Colon (tissue), 2 donors: ENCODE measurements at regions not wholly inside any gene's neighbourhood (a gene's known extent, or its start where the extent isn't known, plus 50 kb on each side); places are given as distances from the start of the nearest gene placed in this dataset.
"Not testable (repeated sequence)": the region's sequence is repeated elsewhere in the genome, so short reads cannot be mapped to it uniquely, and the experiment has no call there.

ENCODE experiments used
- FAIRE-seq: peaks from 2 replicates; lab custom pipeline; 2012; peaks lifted over from hg19 to GRCh38; lab: Jason Lieb, UNC
- donor health status: control.
- donor health status: control.

GRCh38 chrX:93264261-93265002, 408.9 kb downstream of the NAP1L3 start:
- FAIRE-seq, result peak; percentile 24

GRCh38 chrX:93259029-93259428, 414.3 kb downstream of the NAP1L3 start:
- FAIRE-seq, result no peak

GRCh38 chrX:93242897-93243296, 430.5 kb downstream of the NAP1L3 start:
- FAIRE-seq, result no peak

GRCh38 chrX:93235494-93236256, 437.7 kb downstream of the NAP1L3 start:
- FAIRE-seq, result not testable (repeated sequence)

GRCh38 chrX:93229036-93229435, 444.3 kb downstream of the NAP1L3 start:
- FAIRE-seq, result no peak
